A673 (cell line): ENCODE measurements at regions not wholly inside any gene's neighbourhood (a gene's known extent, or its start where the extent isn't known, plus 50 kb on each side); places are given as distances from the start of the nearest gene placed in this dataset.

Source experiments
- BruUV-seq: library from RNA; stranded (reverse); fragments of 400-500 nt; replicated peaks from 2 replicates; lab custom pipeline; 2021; lab: Mats Ljungman, UMichigan
- CTCF ChIA-PET: fragments of 300-600 bp; sonication (Branson Sonifier 250); formaldehyde crosslinking; loops from one replicate; lab custom pipeline; 2022; ENCODE audit warnings: antibody characterized with exemption; lab: Charles Lee
- POLR2A ChIA-PET: fragments of 300-600 bp; sonication (Branson Sonifier 250); formaldehyde crosslinking; loops from one replicate; lab custom pipeline; 2022; ENCODE audit warnings: antibody characterized with exemption; ENCODE audit not compliant: low non-redundant PET; lab: Charles Lee
- DNase-seq: peaks from one replicate; pipeline ENCODE4 v3.0.0-alpha.2; 2015; ENCODE audit warnings: low spot score
- H3K27ac ChIP-seq: fragments of 200-600 bp; sonication (generic); 2 replicates; pipeline ENCODE4 v1.5.1; 2016; ENCODE audit warnings: mixed run types, low read depth, mild to moderate bottlenecking, mixed read lengths, antibody characterized with exemption, low read length; ENCODE audit not compliant: poor library complexity, severe bottlenecking
- H3K27me3 ChIP-seq: fragments of 200-600 bp; sonication (generic); replicated peaks from 2 replicates; pipeline ENCODE4 v1.6.1; 2017; ENCODE audit warnings: mixed run types, low read depth, mild to moderate bottlenecking, mixed read lengths, antibody characterized with exemption, low read length; ENCODE audit not compliant: insufficient read depth, poor library complexity
- H3K36me3 ChIP-seq: fragments of 200-600 bp; sonication (generic); 2 replicates; pipeline ENCODE4 v1.6.1; 2016; ENCODE audit warnings: mixed run types, mild to moderate bottlenecking, mixed read lengths, antibody characterized with exemption, low read length; ENCODE audit not compliant: insufficient read depth, poor library complexity, severe bottlenecking
- H3K4me1 ChIP-seq: fragments of 200-600 bp; sonication (generic); 2 replicates; pipeline ENCODE4 v1.6.1; 2017; ENCODE audit warnings: mixed run types, mild to moderate bottlenecking, mixed read lengths, antibody characterized with exemption, low read length; ENCODE audit not compliant: insufficient read depth, poor library complexity, severe bottlenecking
- H3K4me3 ChIP-seq: fragments of 200-600 bp; sonication (generic); 2 replicates; pipeline ENCODE4 v1.5.1; 2016; ENCODE audit warnings: low read depth, mixed run types, mild to moderate bottlenecking, mixed read lengths, low read length; ENCODE audit not compliant: poor library complexity, severe bottlenecking
- H3K9me3 ChIP-seq: fragments of 200-600 bp; sonication (generic); 2 replicates; pipeline ENCODE4 v1.6.1; 2016; ENCODE audit warnings: mixed run types, low read depth, mild to moderate bottlenecking, mixed read lengths, antibody characterized with exemption, low read length; ENCODE audit not compliant: poor library complexity, severe bottlenecking
- EZH2 ChIP-seq: fragments of 200-600 bp; sonication (generic); IDR thresholded peaks from 2 replicates; pipeline ENCODE4 v1.6.1; 2017; ENCODE audit warnings: borderline replicate concordance, low read depth, mild to moderate bottlenecking, mixed read lengths, antibody characterized with exemption, low read length; ENCODE audit not compliant: poor library complexity, severe bottlenecking
- intact Hi-C: fragments of 100-400 bp; cut with micrococcal nuclease; formaldehyde crosslinking; loops from one replicate; pipeline ENCODE4 v1.10.0; 2022; ENCODE audit not compliant: unreplicated experiment
- TF ChIP-seq, protein P1 (sequence below): fragments of 300-800, 200-600 bp; sonication (generic); conservative IDR thresholded peaks from 2 replicates; pipeline ENCODE4 v1.5.1; 2017; ENCODE audit warnings: low read depth, mild to moderate bottlenecking, antibody characterized with exemption, low read length, moderate library complexity, mixed read lengths

DNA sequence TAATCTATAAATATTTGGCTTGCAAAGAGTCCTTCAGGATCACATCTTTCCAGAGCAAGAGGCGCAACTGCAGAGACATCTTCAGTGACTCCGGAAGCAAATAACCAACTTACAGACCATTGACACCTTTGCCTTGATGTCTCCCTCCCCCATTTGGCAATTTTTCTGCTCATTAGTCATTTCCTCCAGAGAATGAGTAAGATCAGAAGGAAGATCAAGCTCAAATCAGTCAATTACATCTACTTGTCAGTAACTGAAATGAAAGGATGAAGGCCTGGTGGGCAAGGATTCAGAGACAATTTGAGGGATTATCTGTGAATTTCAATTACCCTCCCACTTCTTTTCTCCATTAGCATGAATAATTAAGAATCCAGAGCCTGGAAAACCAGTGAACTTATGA is 665.6 kb upstream of the CPEB2 start:
- TF ChIP-seq EZH2 = no peak
- TF ChIP-seq, protein P1, sequence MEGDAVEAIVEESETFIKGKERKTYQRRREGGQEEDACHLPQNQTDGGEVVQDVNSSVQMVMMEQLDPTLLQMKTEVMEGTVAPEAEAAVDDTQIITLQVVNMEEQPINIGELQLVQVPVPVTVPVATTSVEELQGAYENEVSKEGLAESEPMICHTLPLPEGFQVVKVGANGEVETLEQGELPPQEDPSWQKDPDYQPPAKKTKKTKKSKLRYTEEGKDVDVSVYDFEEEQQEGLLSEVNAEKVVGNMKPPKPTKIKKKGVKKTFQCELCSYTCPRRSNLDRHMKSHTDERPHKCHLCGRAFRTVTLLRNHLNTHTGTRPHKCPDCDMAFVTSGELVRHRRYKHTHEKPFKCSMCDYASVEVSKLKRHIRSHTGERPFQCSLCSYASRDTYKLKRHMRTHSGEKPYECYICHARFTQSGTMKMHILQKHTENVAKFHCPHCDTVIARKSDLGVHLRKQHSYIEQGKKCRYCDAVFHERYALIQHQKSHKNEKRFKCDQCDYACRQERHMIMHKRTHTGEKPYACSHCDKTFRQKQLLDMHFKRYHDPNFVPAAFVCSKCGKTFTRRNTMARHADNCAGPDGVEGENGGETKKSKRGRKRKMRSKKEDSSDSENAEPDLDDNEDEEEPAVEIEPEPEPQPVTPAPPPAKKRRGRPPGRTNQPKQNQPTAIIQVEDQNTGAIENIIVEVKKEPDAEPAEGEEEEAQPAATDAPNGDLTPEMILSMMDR = no peak
- no TSS peak for BruUV-seq
- CTCF ChIA-PET = no interaction called here
- no peaks in the 10 kb centered on the region for H3K36me3 ChIP-seq
- H3K27ac ChIP-seq = peak overlapping the region; percentile 57
- no peak overlapping the region for H3K4me3 ChIP-seq
- H3K9me3 ChIP-seq = no peaks in the 10 kb centered on the region
- H3K4me1 ChIP-seq = peaks cover 59% of the 10 kb centered on the region
- no peaks in the 10 kb centered on the region for H3K27me3 ChIP-seq
- intact Hi-C loops = no loop called here
- peak; percentile 90 for DNase-seq
- POLR2A ChIA-PET = no interaction called here

DNA sequence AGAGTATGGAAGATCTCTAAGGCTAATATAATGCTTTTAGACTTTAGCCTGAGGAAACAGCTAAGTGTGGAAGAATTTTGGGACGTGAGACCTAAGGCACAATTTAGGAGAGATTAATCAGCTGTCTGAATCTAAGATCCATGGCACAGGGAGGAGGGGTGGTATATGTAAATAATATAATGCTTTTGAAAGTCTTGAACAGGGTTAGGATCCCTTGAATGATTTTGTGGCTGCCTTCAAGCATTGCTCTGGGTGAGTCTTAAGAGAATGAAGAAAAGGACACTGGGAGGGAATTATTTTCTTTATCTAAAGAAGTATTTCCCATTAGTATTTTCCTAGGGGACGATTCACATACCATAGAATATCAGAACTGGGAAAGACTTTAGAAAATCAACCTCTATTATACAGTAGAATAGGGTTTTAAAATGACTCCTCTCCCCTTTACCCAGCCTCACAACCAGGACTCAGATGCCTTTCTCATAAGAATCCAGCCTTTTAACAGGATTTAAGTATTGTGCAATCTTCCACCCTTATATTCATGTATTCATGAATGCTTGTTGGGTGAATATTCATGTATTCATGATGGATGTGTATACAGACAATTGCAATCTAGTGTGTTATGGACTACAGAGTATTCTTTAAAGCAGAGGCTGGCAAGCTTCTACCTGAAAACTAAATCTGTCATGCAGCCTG is 664.2 kb upstream of the CPEB2 start:
- DNase-seq = peak; percentile 83
- H3K4me3 ChIP-seq = no peak overlapping the region
- POLR2A ChIA-PET = no interaction called here
- H3K27ac ChIP-seq = peak overlapping the region; percentile 57
- intact Hi-C loops = no loop called here
- TF ChIP-seq, protein P1 = no peak
- no peak for TF ChIP-seq EZH2
- no peaks in the 10 kb centered on the region for H3K27me3 ChIP-seq
- CTCF ChIA-PET = no interaction called here
- H3K4me1 ChIP-seq = peaks cover 59% of the 10 kb centered on the region
- no TSS peak for BruUV-seq
- no peaks in the 10 kb centered on the region for H3K9me3 ChIP-seq
- no peaks in the 10 kb centered on the region for H3K36me3 ChIP-seq

DNA sequence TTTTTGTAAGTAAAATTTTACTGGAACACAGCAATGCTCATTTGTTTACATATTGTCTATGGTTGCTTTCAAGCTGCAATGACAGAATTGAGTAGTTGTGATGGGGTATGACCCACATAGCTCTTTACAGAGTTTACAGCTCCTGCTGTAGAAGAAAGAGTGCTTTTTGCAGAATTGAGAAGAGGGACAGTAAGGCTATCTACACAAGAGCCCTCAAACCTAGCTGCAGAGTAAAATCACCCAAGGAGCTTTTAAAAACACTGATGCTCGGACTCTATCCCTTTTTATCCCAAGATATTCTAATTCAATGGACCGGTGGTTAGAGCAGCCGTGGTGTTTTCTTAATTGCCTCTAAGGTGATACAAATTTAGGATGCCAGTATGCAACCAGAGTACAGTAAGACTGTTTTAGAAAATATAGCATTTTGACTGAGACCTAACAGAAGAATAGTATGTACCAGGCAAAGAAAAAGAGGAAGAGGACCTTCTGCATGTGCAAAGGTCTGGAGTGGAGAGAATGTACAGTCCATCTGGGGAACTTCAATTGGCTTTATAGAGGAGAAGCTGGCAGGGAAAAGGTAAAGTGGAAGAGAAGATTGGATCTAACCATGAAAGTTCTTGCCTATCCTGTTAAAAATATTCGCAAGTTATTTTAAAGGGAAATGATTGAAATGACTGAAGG is 663.6 kb upstream of the CPEB2 start:
- DNase-seq = no peak
- CTCF ChIA-PET = no interaction called here
- Histone ChIP-seq H3K27ac (peak overlapping the region; percentile 3), H3K36me3 (no peaks in the 10 kb centered on the region), H3K4me1 (peaks cover 62% of the 10 kb centered on the region), H3K4me3 (no peak overlapping the region), H3K9me3 (no peaks in the 10 kb centered on the region), H3K27me3 (no peaks in the 10 kb centered on the region)
- no peak for TF ChIP-seq EZH2
- TF ChIP-seq, protein P1 = no peak
- POLR2A ChIA-PET = no interaction called here
- BruUV-seq = no TSS peak
- intact Hi-C loops = no loop called here
